IPS-18a (cell line): ENCODE measurements at regions not wholly inside any gene's neighbourhood (a gene's known extent, or its start where the extent isn't known, plus 50 kb on each side); places are given as distances from the start of the nearest gene placed in this dataset.

Experiments
- H3K27ac ChIP-seq: one replicate; pipeline ENCODE4 v1.5.1; 2013; ENCODE audit warnings: low read length
- H3K27me3 ChIP-seq: one replicate; pipeline ENCODE4 v1.6.1; 2013; ENCODE audit warnings: mild to moderate bottlenecking, low read length; ENCODE audit not compliant: control insufficient read depth, insufficient read depth
- H3K36me3 ChIP-seq: one replicate; pipeline ENCODE4 v1.6.1; 2013; ENCODE audit warnings: low read depth, low read length; ENCODE audit not compliant: control insufficient read depth
- H3K4me1 ChIP-seq: one replicate; pipeline ENCODE4 v1.6.1; 2013; ENCODE audit warnings: low read depth, low read length; ENCODE audit not compliant: control insufficient read depth
- H3K4me3 ChIP-seq: one replicate; pipeline ENCODE4 v1.5.1; 2013; ENCODE audit warnings: low read length
- H3K9ac ChIP-seq: one replicate; pipeline ENCODE4 v1.6.1; 2013; ENCODE audit warnings: mild to moderate bottlenecking, low read length, moderate library complexity
- H3K9me3 ChIP-seq: one replicate; pipeline ENCODE4 v1.6.1; 2013; ENCODE audit warnings: low read depth, low read length; ENCODE audit not compliant: control insufficient read depth

- Histone ChIP-seq H3K27me3 (no peaks in the 10 kb centered on the region), H3K4me1 (peaks cover 5% of the 10 kb centered on the region), H3K9me3 (no peaks in the 10 kb centered on the region), H3K9ac (no peak overlapping the region), H3K4me3 (no peak overlapping the region), H3K27ac (no peak overlapping the region), H3K36me3 (no peaks in the 10 kb centered on the region)
Measured at GRCh38 chr21:35911412-35912191, 148.7 kb downstream of the SETD4 start.

GRCh38 chr21:35909456-35910223 is 150.7 kb downstream of the SETD4 start:
- no peak overlapping the region for H3K27ac ChIP-seq
- H3K4me3 ChIP-seq = no peak overlapping the region
- no peaks in the 10 kb centered on the region for H3K9me3 ChIP-seq
- no peaks in the 10 kb centered on the region for H3K36me3 ChIP-seq
- H3K27me3 ChIP-seq = no peaks in the 10 kb centered on the region
- no peak overlapping the region for H3K9ac ChIP-seq
- H3K4me1 ChIP-seq = no peaks in the 10 kb centered on the region

GRCh38 chr21:35908311-35909078 is 151.8 kb downstream of the SETD4 start:
- no peak overlapping the region for H3K4me3 ChIP-seq
- H3K27me3 ChIP-seq = no peaks in the 10 kb centered on the region
- no peaks in the 10 kb centered on the region for H3K36me3 ChIP-seq
- H3K4me1 ChIP-seq = no peaks in the 10 kb centered on the region
- no peaks in the 10 kb centered on the region for H3K9me3 ChIP-seq
- H3K9ac ChIP-seq = no peak overlapping the region
- no peak overlapping the region for H3K27ac ChIP-seq

- H3K9ac ChIP-seq = no peak overlapping the region
- no peak overlapping the region for H3K27ac ChIP-seq
- no peak overlapping the region for H3K4me3 ChIP-seq
- H3K27me3 ChIP-seq = no peaks in the 10 kb centered on the region
- H3K9me3 ChIP-seq = no peaks in the 10 kb centered on the region
- no peaks in the 10 kb centered on the region for H3K36me3 ChIP-seq
- no peaks in the 10 kb centered on the region for H3K4me1 ChIP-seq
Measured at GRCh38 chr21:35906586-35906985, 153.7 kb downstream of the SETD4 start.

GRCh38 chr21:35905963-35906345 is 154.4 kb downstream of the SETD4 start:
- Histone ChIP-seq H3K36me3 (no peaks in the 10 kb centered on the region), H3K9me3 (no peaks in the 10 kb centered on the region), H3K27ac (no peak overlapping the region), H3K9ac (no peak overlapping the region), H3K4me1 (no peaks in the 10 kb centered on the region), H3K27me3 (no peaks in the 10 kb centered on the region), H3K4me3 (no peak overlapping the region)

GRCh38 chr21:35905096-35905962 is 155.0 kb downstream of the SETD4 start:
- Histone ChIP-seq H3K9ac (no peak overlapping the region), H3K36me3 (no peaks in the 10 kb centered on the region), H3K27ac (no peak overlapping the region), H3K4me3 (no peak overlapping the region), H3K4me1 (no peaks in the 10 kb centered on the region), H3K27me3 (no peaks in the 10 kb centered on the region), H3K9me3 (no peaks in the 10 kb centered on the region)

GRCh38 chr21:35900539-35900938 is 159.8 kb downstream of the SETD4 start:
- no peak overlapping the region for H3K4me3 ChIP-seq
- H3K27ac ChIP-seq = no peak overlapping the region
- no peaks in the 10 kb centered on the region for H3K4me1 ChIP-seq
- H3K27me3 ChIP-seq = no peaks in the 10 kb centered on the region
- no peaks in the 10 kb centered on the region for H3K36me3 ChIP-seq
- no peak overlapping the region for H3K9ac ChIP-seq
- H3K9me3 ChIP-seq = no peaks in the 10 kb centered on the region

- no peak overlapping the region for H3K4me3 ChIP-seq
- no peaks in the 10 kb centered on the region for H3K9me3 ChIP-seq
- no peaks in the 10 kb centered on the region for H3K36me3 ChIP-seq
- H3K27ac ChIP-seq = no peak overlapping the region
- H3K4me1 ChIP-seq = no peaks in the 10 kb centered on the region
- no peak overlapping the region for H3K9ac ChIP-seq
- H3K27me3 ChIP-seq = no peaks in the 10 kb centered on the region
Measured at GRCh38 chr21:35896060-35896459, 164.3 kb downstream of the SETD4 start.

GRCh38 chr21:35895598-35895997 is 164.7 kb downstream of the SETD4 start:
- Histone ChIP-seq H3K27ac (no peak overlapping the region), H3K36me3 (no peaks in the 10 kb centered on the region), H3K27me3 (no peaks in the 10 kb centered on the region), H3K9ac (no peak overlapping the region), H3K9me3 (no peaks in the 10 kb centered on the region), H3K4me3 (no peak overlapping the region), H3K4me1 (no peaks in the 10 kb centered on the region)

GRCh38 chr21:35893156-35893555 is 167.2 kb downstream of the SETD4 start:
- Histone ChIP-seq H3K9me3 (no peaks in the 10 kb centered on the region), H3K27me3 (no peaks in the 10 kb centered on the region), H3K27ac (no peak overlapping the region), H3K4me1 (no peaks in the 10 kb centered on the region), H3K36me3 (no peaks in the 10 kb centered on the region), H3K9ac (no peak overlapping the region), H3K4me3 (no peak overlapping the region)

- Histone ChIP-seq H3K27me3 (no peaks in the 10 kb centered on the region), H3K9me3 (no peaks in the 10 kb centered on the region), H3K4me1 (peaks cover 12% of the 10 kb centered on the region), H3K4me3 (no peak overlapping the region), H3K27ac (no peak overlapping the region), H3K9ac (no peak overlapping the region), H3K36me3 (no peaks in the 10 kb centered on the region)
Measured at GRCh38 chr21:35886887-35887286, 173.4 kb downstream of the SETD4 start.
